Activated CD4-positive, alpha-beta memory T cell treated with anti-CD3 and anti-CD28 coated beads for 36 hours (primary cell): ENCODE measurements at regions not wholly inside any gene's neighbourhood (a gene's known extent, or its start where the extent isn't known, plus 50 kb on each side); places are given as distances from the start of the nearest gene placed in this dataset.
"Not testable (repeated sequence)": the region's sequence is repeated elsewhere in the genome, so short reads cannot be mapped to it uniquely, and the experiment has no call there.

Experiments
- CTCF ChIA-PET: fragments of 350-600 bp; sonication (Branson Sonifier 250); formaldehyde crosslinking; loops from one replicate; lab custom pipeline; 2021; ENCODE audit warnings: antibody characterized with exemption, inconsistent platforms; lab: Charles Lee
- POLR2A ChIA-PET: fragments of 350-600 bp; sonication (Branson Sonifier 250); formaldehyde crosslinking; loops from one replicate; lab custom pipeline; 2021; ENCODE audit warnings: antibody characterized with exemption; lab: Charles Lee
- DNase-seq: peaks from one replicate; pipeline ENCODE4 v3.0.0-alpha.2; 2020
- H3K27ac Mint-ChIP-seq: one replicate; pipeline ENCODE4 v1.8.0; 2021; ENCODE audit warnings: mixed read lengths
- H3K27me3 Mint-ChIP-seq: one replicate; pipeline ENCODE4 v1.8.0; 2021; ENCODE audit warnings: mixed read lengths
- H3K36me3 Mint-ChIP-seq: one replicate; pipeline ENCODE4 v1.8.0; 2021; ENCODE audit warnings: mixed read lengths
- H3K4me1 Mint-ChIP-seq: one replicate; pipeline ENCODE4 v1.8.0; 2021; ENCODE audit warnings: low read depth, mixed read lengths
- H3K4me3 Mint-ChIP-seq: one replicate; pipeline ENCODE4 v1.8.0; 2021; ENCODE audit warnings: mild to moderate bottlenecking, mixed read lengths
- H3K9me3 Mint-ChIP-seq: one replicate; pipeline ENCODE4 v1.8.0; 2021; ENCODE audit warnings: mixed read lengths
- intact Hi-C: fragments of 100-400 bp; cut with micrococcal nuclease; formaldehyde crosslinking; loops from one replicate; pipeline ENCODE4 v1.15.1; 2023

DNA sequence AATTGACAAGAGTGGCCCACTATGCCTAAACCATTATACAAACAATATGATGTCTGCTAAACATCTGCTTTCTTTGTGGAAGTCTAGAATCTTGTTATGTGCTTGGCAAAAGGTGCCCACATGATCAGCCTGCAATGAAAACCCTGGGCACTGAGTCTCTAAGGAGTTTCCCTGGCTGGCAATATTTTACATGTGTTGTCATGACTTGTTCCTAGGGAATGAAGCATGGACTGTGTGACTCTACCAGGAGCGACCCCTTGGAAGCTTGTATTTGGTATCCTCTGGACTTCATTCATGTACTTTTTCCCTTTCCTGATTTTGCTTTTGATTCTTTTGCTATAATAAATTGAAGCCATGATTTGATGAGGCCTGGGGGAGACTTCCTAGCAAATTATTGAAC, 324.9 kb downstream of the HHIPL2 start:
- no peaks in the 10 kb centered on the region for H3K4me1 Mint-ChIP-seq

DNA sequence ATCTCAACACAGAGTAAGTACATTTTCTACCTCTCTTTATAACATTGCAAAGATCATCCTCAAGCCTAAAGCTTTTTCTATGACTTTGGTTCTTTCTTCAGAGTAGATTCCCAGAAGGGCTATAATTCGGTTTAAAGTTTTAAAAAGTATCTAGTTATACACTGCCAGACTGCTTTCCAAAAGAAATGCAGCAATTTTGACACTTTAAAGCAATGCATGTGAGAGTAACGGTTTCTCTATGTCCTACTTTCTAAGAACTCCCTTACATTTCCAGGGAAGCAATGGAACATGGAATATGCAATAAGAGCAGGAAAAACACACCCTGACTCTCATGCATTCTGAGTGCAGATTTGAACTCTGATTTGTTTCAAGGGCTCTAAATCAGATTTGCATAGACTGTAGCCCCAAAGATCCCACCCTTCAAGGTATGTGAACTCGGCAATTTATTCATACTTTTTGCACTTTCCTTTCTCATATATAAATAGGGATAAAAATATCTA, 331.6 kb downstream of the HHIPL2 start:
- CTCF ChIA-PET = no interaction called here
- Mint-ChIP-seq H3K27ac (no peak overlapping the region), H3K4me3 (no peak overlapping the region), H3K36me3 (no peaks in the 10 kb centered on the region), H3K4me1 (no peaks in the 10 kb centered on the region), H3K9me3 (peaks cover 11% of the 10 kb centered on the region), H3K27me3 (no peaks in the 10 kb centered on the region)
- POLR2A ChIA-PET = no interaction called here
- intact Hi-C loops = no loop called here
- no peak for DNase-seq

More for the DNA sequence above, 324.9 kb downstream of the HHIPL2 start:
- H3K9me3 Mint-ChIP-seq = peaks cover 16% of the 10 kb centered on the region
- H3K27ac Mint-ChIP-seq = no peak overlapping the region
- no peaks in the 10 kb centered on the region for H3K27me3 Mint-ChIP-seq
- ChIA-PET CTCF (no interaction called here), POLR2A (no interaction called here)
- peaks cover 3% of the 10 kb centered on the region for H3K36me3 Mint-ChIP-seq
- no peak for DNase-seq
- intact Hi-C loops = no loop called here
- H3K4me3 Mint-ChIP-seq = no peak overlapping the region

DNA sequence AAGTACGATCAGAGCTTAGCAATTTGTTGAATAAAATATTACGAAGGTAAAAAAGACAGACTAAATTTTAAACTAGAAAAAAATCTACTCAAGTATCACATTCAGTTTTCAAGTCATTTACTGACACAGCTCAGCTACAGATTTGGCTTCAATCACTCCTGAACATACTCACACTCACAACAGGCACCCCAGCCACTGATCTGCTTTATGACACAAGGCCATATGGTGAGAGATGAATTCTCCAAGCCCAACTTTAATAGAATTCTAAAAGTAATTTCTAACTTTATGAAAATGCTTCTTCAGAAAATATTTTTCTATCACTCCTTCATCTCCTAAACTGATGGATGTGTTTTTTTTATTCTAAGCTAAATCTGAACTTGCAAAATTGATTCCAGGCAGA, 337.1 kb downstream of the HHIPL2 start:
- no peak overlapping the region for H3K27ac Mint-ChIP-seq
- DNase-seq = no peak
- H3K36me3 Mint-ChIP-seq = no peaks in the 10 kb centered on the region
- no peaks in the 10 kb centered on the region for H3K9me3 Mint-ChIP-seq
- ChIA-PET CTCF (no interaction called here), POLR2A (no interaction called here)
- H3K4me3 Mint-ChIP-seq = no peak overlapping the region
- peaks cover 3% of the 10 kb centered on the region for H3K27me3 Mint-ChIP-seq
- intact Hi-C loops = no loop called here
- H3K4me1 Mint-ChIP-seq = no peaks in the 10 kb centered on the region

DNA sequence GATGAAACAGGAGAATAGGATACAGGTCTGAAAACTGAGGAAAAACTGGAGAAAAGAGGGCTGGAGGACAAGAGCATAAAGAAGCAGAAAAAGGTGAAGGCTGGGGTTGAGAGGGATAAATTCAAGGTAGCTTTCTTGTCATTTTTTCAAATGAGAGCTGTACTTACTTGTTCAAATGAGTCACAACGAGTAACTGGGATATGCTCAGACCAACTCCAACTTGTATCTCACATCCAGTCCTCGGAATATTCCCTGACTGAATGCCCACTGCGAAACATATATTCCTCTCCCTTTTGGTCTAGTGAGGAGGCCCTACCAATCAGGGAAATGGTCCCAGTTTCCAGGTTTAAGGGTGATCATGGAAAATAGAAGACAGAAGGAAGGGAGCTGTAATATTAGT, 343.4 kb downstream of the HHIPL2 start:
- H3K36me3 Mint-ChIP-seq = no peaks in the 10 kb centered on the region
- H3K9me3 Mint-ChIP-seq = no peaks in the 10 kb centered on the region
- H3K27me3 Mint-ChIP-seq = peaks cover 3% of the 10 kb centered on the region
- H3K4me1 Mint-ChIP-seq = no peaks in the 10 kb centered on the region
- DNase-seq = no peak
- no peak overlapping the region for H3K27ac Mint-ChIP-seq
- ChIA-PET CTCF (no interaction called here), POLR2A (no interaction called here)
- intact Hi-C loops = no loop called here
- H3K4me3 Mint-ChIP-seq = no peak overlapping the region

DNA sequence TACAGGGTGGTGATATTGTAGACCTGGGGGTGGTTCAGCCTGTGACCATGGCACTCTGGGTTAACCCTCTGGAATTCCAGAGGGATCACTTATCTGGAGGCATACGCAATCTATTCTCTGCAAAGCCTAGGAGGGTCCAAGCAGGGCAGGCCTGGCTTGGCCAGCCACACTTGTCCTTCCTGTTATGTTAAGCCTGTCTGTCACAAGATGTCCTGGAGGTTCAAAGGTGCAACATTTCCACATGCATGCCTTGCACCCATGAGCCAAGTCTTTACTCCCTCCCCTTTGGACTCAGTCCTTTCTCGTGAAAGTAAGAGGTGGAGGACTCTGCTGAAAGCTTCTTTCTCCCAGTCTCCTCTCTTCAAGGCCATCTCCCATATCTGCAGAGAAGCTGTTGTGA, 345.1 kb downstream of the HHIPL2 start:
- Mint-ChIP-seq H3K4me3 (no peak overlapping the region), H3K27me3 (no peaks in the 10 kb centered on the region), H3K9me3 (no peaks in the 10 kb centered on the region), H3K36me3 (no peaks in the 10 kb centered on the region), H3K27ac (no peak overlapping the region), H3K4me1 (no peaks in the 10 kb centered on the region)
- DNase-seq = no peak
- ChIA-PET CTCF (no interaction called here), POLR2A (no interaction called here)
- intact Hi-C loops = no loop called here

DNA sequence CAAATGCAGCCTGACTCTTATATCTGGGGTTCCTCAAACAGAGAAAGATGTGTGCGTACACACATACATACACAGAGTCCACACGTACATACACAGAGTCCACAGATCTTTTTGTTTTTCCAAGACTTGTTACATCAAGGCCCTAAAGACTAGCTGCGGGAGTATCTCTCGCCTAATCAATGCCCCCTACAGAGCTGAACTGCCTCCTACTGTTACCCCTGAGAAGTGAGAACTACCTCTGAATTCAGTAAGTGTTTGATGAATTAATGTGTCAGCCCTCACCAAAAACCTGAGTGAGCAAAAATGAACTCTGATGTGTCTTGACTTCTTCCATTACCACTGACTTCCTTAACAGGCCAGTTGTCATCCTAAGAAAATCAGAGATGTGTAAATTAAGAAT, 351.2 kb downstream of the HHIPL2 start:
- H3K9me3 Mint-ChIP-seq = no peaks in the 10 kb centered on the region
- H3K27ac Mint-ChIP-seq = no peak overlapping the region
- H3K36me3 Mint-ChIP-seq = no peaks in the 10 kb centered on the region
- H3K4me3 Mint-ChIP-seq = no peak overlapping the region
- DNase-seq = no peak
- intact Hi-C loops = no loop called here
- POLR2A ChIA-PET = no interaction called here
- H3K4me1 Mint-ChIP-seq = no peaks in the 10 kb centered on the region
- CTCF ChIA-PET = no interaction called here
- H3K27me3 Mint-ChIP-seq = no peaks in the 10 kb centered on the region

DNA sequence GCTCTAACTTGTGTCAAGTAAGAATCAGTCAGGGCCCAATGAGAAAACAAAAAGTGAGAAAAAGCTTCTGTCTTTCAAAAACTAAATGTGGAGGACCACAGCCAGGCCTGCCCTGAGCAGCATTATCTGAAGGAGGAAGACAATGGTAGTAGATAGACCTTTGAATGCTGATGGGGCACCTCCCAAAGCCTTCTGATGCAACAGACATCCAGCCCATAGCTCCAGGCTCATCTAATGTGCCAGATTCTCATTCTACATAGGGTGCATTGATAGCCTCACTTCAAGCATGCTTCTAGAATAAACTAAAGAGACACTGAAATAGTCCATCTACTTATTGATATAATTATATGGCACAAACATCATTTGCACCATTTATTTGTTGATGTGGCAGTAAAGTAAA, 351.6 kb downstream of the HHIPL2 start:
- POLR2A ChIA-PET = no interaction called here
- DNase-seq = no peak
- H3K27me3 Mint-ChIP-seq = no peaks in the 10 kb centered on the region
- peaks cover 2% of the 10 kb centered on the region for H3K9me3 Mint-ChIP-seq
- H3K36me3 Mint-ChIP-seq = no peaks in the 10 kb centered on the region
- H3K4me1 Mint-ChIP-seq = no peaks in the 10 kb centered on the region
- CTCF ChIA-PET = no interaction called here
- intact Hi-C loops = no loop called here
- H3K27ac Mint-ChIP-seq = no peak overlapping the region
- no peak overlapping the region for H3K4me3 Mint-ChIP-seq

DNA sequence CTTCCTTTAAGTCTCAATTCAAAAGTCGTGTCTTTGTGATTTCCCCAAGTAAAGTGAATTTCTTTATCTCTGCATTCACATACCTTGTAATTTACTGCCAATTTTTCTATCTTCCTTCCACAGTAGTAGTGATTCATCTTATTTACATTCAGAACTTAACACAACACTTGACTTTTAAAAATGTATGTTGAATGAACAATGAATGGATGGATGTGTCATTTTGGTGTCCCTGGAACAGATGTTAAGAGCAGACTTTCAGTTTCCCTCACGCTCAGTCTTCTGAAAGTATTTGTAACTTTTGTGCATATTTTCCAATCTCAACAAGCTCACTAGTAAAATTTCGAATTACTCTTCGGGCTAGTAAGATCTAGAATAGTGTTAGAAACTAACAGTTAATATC, 352.0 kb downstream of the HHIPL2 start:
- H3K27ac Mint-ChIP-seq = no peak overlapping the region
- ChIA-PET CTCF (no interaction called here), POLR2A (no interaction called here)
- no peak for DNase-seq
- no peaks in the 10 kb centered on the region for H3K36me3 Mint-ChIP-seq
- no peaks in the 10 kb centered on the region for H3K27me3 Mint-ChIP-seq
- H3K4me3 Mint-ChIP-seq = no peak overlapping the region
- H3K9me3 Mint-ChIP-seq = peaks cover 3% of the 10 kb centered on the region
- intact Hi-C loops = no loop called here
- H3K4me1 Mint-ChIP-seq = no peaks in the 10 kb centered on the region

DNA sequence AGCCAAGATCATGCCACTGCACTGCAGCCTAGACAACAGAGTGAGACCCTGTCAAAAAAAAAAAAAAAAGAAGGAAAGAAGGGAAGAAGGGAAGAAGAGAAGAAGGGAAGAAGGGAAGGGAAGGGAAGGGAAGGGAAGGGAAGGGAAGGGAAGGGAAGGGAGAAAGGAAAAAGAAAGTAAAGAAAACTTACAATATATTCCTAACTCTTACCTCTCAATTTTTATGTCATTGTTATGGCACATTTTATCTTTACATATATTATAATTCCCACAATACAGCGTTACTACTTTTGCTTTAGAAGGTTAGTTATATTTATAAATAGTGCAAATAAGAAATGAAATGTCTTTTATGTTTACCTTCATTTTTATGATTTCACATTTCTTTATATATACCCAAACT, 358.7 kb downstream of the HHIPL2 start:
- DNase-seq = no peak
- ChIA-PET POLR2A (interaction anchor here (0.6 kb wide), 1 partner anchor 112 kb away, joined by 5 read pairs; no protein-coding TSS in a partner anchor), CTCF (no interaction called here)
- Mint-ChIP-seq H3K27me3 (no peaks in the 10 kb centered on the region), H3K27ac (no peak overlapping the region), H3K4me3 (no peak overlapping the region), H3K36me3 (no peaks in the 10 kb centered on the region), H3K9me3 (peaks cover 3% of the 10 kb centered on the region), H3K4me1 (no peaks in the 10 kb centered on the region)
- intact Hi-C loops = no loop called here

DNA sequence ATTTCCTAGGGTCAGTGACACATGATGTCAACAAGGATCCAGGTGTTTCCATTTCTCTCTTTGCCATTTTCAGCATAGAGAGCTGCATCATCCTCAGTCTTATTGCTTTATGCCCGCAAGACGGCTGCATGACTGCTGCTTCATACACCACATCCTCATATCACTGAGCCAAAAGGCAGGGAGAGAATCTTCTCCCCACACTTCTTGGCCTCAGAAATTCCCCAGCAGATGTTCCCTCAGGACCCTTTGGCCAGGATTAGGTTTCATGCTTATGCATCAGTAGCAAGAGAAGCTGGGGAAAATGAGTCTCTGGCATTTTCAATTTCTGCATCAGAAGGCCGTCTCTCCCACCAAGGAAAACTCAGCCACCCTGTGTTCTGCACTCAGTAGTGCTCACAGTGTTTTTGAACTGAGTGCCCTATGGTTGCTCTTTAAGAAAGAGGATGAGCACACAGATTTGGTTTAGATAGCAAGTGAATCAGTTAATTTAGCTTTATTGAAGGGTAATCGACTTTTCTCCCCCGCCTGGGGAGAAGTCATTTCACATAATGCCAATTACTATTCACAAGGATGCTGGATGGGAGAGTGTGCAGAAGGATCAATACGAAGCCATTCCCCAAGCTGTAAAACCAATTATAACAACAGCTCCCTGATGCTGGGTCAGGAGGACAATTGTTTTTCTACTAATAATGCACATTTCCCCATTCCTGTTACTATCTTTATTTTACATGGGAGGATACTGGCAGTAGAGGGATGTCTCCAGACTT, 360.2 kb downstream of the HHIPL2 start:
- ChIA-PET CTCF (no interaction called here), POLR2A (no interaction called here)
- peaks cover 9% of the 10 kb centered on the region for H3K9me3 Mint-ChIP-seq
- no peaks in the 10 kb centered on the region for H3K36me3 Mint-ChIP-seq
- H3K4me3 Mint-ChIP-seq = no peak overlapping the region
- no peaks in the 10 kb centered on the region for H3K4me1 Mint-ChIP-seq
- no peaks in the 10 kb centered on the region for H3K27me3 Mint-ChIP-seq
- DNase-seq = no peak
- no peak overlapping the region for H3K27ac Mint-ChIP-seq
- intact Hi-C loops = no loop called here

DNA sequence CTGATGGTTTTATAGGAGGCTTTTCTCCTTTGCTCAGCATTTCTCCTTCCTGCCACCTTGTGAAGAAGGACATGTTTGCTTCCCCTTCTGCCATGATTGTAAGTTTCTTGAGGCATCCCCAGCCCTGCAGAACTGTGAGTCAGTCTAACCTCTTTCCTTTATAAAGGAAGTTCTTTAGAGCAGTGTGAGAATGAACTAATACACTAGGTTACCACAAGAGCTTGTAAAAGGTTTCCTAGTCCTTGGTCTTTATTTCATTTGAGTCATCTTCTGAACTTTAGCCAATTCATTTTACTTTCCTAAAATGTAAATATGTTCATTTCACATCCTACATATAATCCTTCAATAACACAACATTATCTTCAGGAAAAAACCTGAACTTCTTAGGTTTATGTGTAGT, 365.3 kb downstream of the HHIPL2 start:
- intact Hi-C loops = no loop called here
- Mint-ChIP-seq H3K27me3 (no peaks in the 10 kb centered on the region), H3K4me1 (no peaks in the 10 kb centered on the region), H3K36me3 (no peaks in the 10 kb centered on the region), H3K27ac (no peak overlapping the region), H3K4me3 (no peak overlapping the region), H3K9me3 (peaks cover 20% of the 10 kb centered on the region)
- CTCF ChIA-PET = no interaction called here
- POLR2A ChIA-PET = no interaction called here
- DNase-seq = no peak

DNA sequence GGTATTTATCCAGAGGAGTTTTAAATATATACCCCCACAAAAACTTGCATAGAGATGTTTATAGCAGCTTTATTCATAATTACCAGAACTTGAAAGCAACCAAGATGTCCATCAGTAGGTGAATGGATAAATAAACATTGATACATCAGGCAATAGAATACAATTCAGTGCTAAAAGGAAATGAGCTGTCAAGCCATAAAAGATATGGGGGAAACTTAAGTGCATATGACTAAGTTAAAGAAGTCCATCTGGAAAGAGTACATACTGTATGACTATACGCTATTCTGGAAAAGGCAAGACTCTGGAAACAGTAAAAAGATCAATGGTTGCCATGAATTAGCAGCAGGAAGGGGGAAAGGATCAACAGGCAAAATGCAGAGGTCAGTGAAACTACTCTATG, 366.7 kb downstream of the HHIPL2 start:
- H3K4me3 Mint-ChIP-seq = no peak overlapping the region
- ChIA-PET POLR2A (no interaction called here), CTCF (no interaction called here)
- no peak for DNase-seq
- intact Hi-C loops = no loop called here
- no peaks in the 10 kb centered on the region for H3K4me1 Mint-ChIP-seq
- H3K9me3 Mint-ChIP-seq = peaks cover 20% of the 10 kb centered on the region
- H3K36me3 Mint-ChIP-seq = no peaks in the 10 kb centered on the region
- no peaks in the 10 kb centered on the region for H3K27me3 Mint-ChIP-seq
- no peak overlapping the region for H3K27ac Mint-ChIP-seq

DNA sequence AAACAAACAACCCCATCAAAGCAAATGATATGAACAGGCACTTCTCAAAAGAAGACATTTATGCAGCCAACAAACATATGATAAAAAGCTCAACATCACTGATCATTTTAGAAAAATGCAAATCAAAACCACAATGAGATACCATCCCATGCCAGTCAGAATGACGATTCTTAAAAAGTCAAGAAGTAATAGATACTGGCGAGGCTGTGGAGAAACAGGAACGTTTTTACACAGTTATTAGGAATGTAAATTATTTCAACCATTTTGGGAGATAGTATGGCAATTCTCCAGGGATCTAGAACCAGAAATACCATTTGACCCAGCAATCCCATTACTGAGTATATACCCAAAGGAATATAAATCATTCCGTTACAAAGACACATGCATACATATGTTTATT, 370.4 kb downstream of the HHIPL2 start:
- H3K4me1 Mint-ChIP-seq = not testable (repeated sequence)

More for the DNA sequence above, 370.4 kb downstream of the HHIPL2 start:
- H3K27ac Mint-ChIP-seq, CTCF ChIA-PET, DNase-seq, POLR2A ChIA-PET, H3K27me3 Mint-ChIP-seq, intact Hi-C loops, H3K4me3 Mint-ChIP-seq, H3K36me3 Mint-ChIP-seq: not testable (repeated sequence)
- H3K9me3 Mint-ChIP-seq = peaks cover 17% of the 10 kb centered on the region
